ENCODE measurements at regions not wholly inside any gene's neighbourhood (a gene's known extent, or its start where the extent isn't known, plus 50 kb on each side); places are given as distances from the start of the nearest gene placed in this dataset.

GRCh38 chr3:117405359-117405758 lies 695.8 kb downstream of the TUSC7 start:
- TF ChIP-seq POU6F1 (CRISPR knock-in tag; IDR thresholded peaks at IDR 0.05; ENCODE audit: borderline replicate concordance, low read depth) (no peak), CREB5 (CRISPR knock-in tag; IDR thresholded peaks at IDR 0.05; ENCODE audit: low read depth) (no peak), TCF4 (CRISPR knock-in tag; IDR thresholded peaks at IDR 0.05; ENCODE audit: borderline replicate concordance) (no peak), ISL1 (CRISPR knock-in tag; IDR thresholded peaks at IDR 0.05) (no peak), SNAI2 (CRISPR knock-in tag; IDR thresholded peaks at IDR 0.05) (no peak), PATZ1 (CRISPR knock-in tag; IDR thresholded peaks at IDR 0.05; ENCODE audit: borderline replicate concordance) (no peak), ZC3H10 (CRISPR knock-in tag; IDR thresholded peaks at IDR 0.05) (no peak), ESRRG (CRISPR knock-in tag; IDR thresholded peaks at IDR 0.05) (no peak), ZNF70 (CRISPR knock-in tag; IDR thresholded peaks at IDR 0.05) (no peak), CSDC2 (CRISPR knock-in tag; IDR thresholded peaks at IDR 0.05) (no peak), OSR1 (CRISPR knock-in tag; IDR thresholded peaks at IDR 0.05) (no peak)
- no peak for ATAC-seq

GRCh38 chr3:117407317-117407716 lies 697.7 kb downstream of the TUSC7 start:
- TF ChIP-seq CSDC2 (CRISPR knock-in tag; IDR thresholded peaks at IDR 0.05), result no peak
- TF ChIP-seq OSR1 (CRISPR knock-in tag; IDR thresholded peaks at IDR 0.05), result no peak
- no peak for TF ChIP-seq RARB (CRISPR knock-in tag; IDR thresholded peaks at IDR 0.05)
- TF ChIP-seq PATZ1 (CRISPR knock-in tag; IDR thresholded peaks at IDR 0.05; ENCODE audit: borderline replicate concordance), result no peak
- TF ChIP-seq ZNF8 (CRISPR knock-in tag; IDR thresholded peaks at IDR 0.05), result no peak
- no peak for TF ChIP-seq ZNF70 (CRISPR knock-in tag; IDR thresholded peaks at IDR 0.05)
- no peak for TF ChIP-seq CSRNP3 (CRISPR knock-in tag; IDR thresholded peaks at IDR 0.05)
- no peak for TF ChIP-seq ARNTL (CRISPR knock-in tag; IDR thresholded peaks at IDR 0.05; ENCODE audit: borderline replicate concordance, low read depth)
- TF ChIP-seq BACH2 (CRISPR knock-in tag; IDR thresholded peaks at IDR 0.05; ENCODE audit: borderline replicate concordance), result no peak
- no peak for TF ChIP-seq ZFP30 (CRISPR knock-in tag; IDR thresholded peaks at IDR 0.05)
- TF ChIP-seq CREB5 (CRISPR knock-in tag; IDR thresholded peaks at IDR 0.05; ENCODE audit: low read depth), result no peak
- ATAC-seq, result peak; percentile 88

- ATAC-seq, result no peak
- TF ChIP-seq ARNTL (CRISPR knock-in tag; IDR thresholded peaks at IDR 0.05; ENCODE audit: borderline replicate concordance, low read depth) (no peak), SNAI2 (CRISPR knock-in tag; IDR thresholded peaks at IDR 0.05) (no peak), ISL1 (CRISPR knock-in tag; IDR thresholded peaks at IDR 0.05) (no peak), CSRNP3 (CRISPR knock-in tag; IDR thresholded peaks at IDR 0.05) (no peak), CSDC2 (CRISPR knock-in tag; IDR thresholded peaks at IDR 0.05) (no peak), TOX (CRISPR knock-in tag; IDR thresholded peaks at IDR 0.05; ENCODE audit: borderline replicate concordance) (no peak), PATZ1 (CRISPR knock-in tag; IDR thresholded peaks at IDR 0.05; ENCODE audit: borderline replicate concordance) (no peak), ZNF70 (CRISPR knock-in tag; IDR thresholded peaks at IDR 0.05) (no peak), OSR1 (CRISPR knock-in tag; IDR thresholded peaks at IDR 0.05) (no peak), POU6F1 (CRISPR knock-in tag; IDR thresholded peaks at IDR 0.05; ENCODE audit: borderline replicate concordance, low read depth) (no peak), CREB5 (CRISPR knock-in tag; IDR thresholded peaks at IDR 0.05; ENCODE audit: low read depth) (no peak), ZNF565 (CRISPR knock-in tag; conservative IDR thresholded peaks at IDR 0.05; ENCODE audit: low read depth) (no peak), TCF4 (CRISPR knock-in tag; IDR thresholded peaks at IDR 0.05; ENCODE audit: borderline replicate concordance) (no peak), BACH2 (CRISPR knock-in tag; IDR thresholded peaks at IDR 0.05; ENCODE audit: borderline replicate concordance) (no peak)
Observed at GRCh38 chr3:117408811-117409210, 699.2 kb downstream of the TUSC7 start.

Data from SK-N-SH treated with all-trans-retinoic acid at 6 μM for 48 hours (cell line).